GM19397 (cell line): ENCODE measurements at regions not wholly inside any gene's neighbourhood (a gene's known extent, or its start where the extent isn't known, plus 50 kb on each side); places are given as distances from the start of the nearest gene placed in this dataset.

ENCODE experiments used
- ATAC-seq: cut with Tn5 transposase; IDR thresholded peaks from one replicate; pipeline ENCODE4 v1.9.1; 2021; ENCODE audit warnings: mild to moderate bottlenecking, moderate library complexity; ENCODE audit not compliant: unreplicated experiment

DNA sequence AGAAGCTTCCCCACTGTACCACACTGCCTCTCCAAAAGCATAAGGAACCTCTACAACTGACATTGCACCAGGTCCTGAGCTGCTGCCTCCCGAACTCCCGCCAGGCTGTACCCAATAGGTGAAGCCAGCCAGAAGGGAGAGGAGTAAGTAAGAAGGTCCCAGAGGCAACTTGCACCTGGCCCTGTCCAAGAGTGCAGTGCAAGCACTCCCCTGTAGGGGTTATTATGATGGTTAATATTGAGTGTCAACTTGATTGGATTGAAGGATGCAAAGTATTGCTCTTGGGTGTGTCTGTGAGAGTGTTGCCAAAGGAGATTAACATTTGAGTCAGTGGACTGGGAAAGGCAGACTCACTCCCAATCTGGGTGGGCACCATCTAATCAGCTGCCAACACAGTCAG lies 879.3 kb upstream of the SLIT2 start:
- no peak for ATAC-seq

DNA sequence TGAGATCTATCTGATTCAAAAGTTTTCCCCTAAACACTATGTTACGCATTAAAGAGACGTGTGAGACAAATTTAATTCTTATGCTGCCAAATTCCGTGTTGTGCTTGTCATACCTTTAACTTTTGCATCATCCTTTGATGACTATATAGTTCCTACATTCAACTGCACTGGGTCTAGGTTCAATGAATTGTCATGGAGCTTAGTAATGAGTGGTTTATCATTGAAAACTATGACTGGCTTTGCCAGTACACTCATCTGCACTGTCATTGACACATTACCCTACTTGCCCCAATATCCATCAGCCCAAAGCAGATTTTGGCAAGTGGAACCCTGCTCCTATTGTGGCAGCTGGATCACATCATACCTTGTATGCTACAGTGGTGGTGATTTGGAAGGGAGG lies 882.9 kb upstream of the SLIT2 start:
- no peak for ATAC-seq

DNA sequence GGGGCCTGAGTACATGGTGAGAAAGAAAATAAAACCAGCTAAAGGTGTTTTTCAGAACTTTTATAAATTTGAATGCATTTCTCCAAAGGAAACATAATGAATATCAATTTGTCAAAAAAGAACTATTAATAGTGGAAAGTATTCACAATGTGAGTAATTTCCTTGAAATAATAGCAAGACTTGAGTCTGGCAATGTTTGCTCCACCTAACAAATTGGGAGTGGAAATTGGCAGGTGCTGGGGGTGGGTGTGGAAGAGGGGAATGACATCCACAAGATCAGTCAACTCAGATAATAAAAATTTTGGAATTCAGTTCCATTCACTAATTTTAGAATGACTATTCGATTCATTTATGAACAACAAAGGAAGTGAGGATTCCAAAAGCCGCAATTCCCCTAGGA lies 884.8 kb upstream of the SLIT2 start:
- no peak for ATAC-seq

DNA sequence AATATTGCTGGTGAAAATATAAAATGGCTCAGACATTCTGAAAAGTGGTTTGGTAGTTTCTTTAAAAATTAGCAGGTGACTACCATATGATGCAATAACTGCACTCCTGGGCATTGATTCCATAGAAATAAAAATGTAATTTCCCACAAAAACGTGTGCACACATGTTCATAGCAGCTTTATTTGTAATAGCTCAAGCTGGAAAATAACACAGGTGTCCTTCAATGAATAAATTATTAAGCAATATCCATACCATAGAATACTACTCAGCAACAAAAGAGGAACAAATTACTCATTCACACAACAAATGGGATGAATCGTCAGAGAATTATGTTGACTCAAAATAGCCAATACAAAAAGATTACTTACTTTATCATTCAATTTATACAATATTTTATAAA lies 893.7 kb upstream of the SLIT2 start:
- ATAC-seq: no peak

- no peak for ATAC-seq
Observed at GRCh38 chr4:19349416-19349815, 902.3 kb upstream of the SLIT2 start.

- no peak for ATAC-seq
Observed at GRCh38 chr4:19348746-19349145, 903.0 kb upstream of the SLIT2 start.

GRCh38 chr4:19346636-19347035 lies 905.1 kb upstream of the SLIT2 start:
- no peak for ATAC-seq

- ATAC-seq: no peak
Observed at GRCh38 chr4:19329631-19330030, 922.1 kb upstream of the SLIT2 start.

DNA sequence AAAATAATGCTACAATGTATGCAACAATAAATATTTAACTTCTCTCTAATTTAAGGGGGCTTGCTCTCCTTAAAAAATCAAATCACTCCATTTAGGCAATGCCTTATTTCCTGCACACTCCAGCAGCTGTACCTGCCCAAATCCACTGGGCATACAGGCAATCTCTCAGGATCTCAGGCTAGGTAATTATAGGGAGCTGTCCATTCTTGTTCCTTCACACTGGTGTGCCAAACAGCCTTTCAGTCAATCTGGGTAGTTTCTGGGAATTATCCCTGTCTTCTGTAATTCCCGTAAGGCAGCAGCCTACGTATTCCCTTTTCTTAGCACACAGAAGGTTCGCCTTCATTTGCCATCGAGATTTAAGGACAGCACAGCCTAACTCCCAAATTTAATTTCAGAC lies 922.6 kb upstream of the SLIT2 start:
- ATAC-seq: no peak

- ATAC-seq: no peak
Observed at GRCh38 chr4:19327364-19327763, 924.3 kb upstream of the SLIT2 start.

DNA sequence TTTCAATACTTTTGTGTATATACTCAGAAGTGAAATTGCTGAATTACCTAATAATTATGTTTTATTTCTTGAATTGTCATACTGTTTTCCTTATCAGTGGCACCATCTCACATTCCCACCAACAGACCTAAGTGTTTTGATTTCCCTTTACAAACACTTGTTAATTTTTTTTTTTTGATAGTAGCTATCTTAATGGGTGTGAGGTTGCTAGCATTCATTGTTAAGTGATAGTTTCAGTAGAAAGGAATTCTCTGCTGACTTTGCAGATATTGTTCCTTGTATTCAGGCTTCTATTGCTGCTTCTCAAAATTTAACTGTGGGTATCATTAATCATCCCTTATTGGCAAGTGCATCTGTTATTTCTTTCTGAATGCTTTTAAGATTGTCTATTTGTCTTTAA lies 927.5 kb upstream of the SLIT2 start:
- ATAC-seq: no peak

- ATAC-seq: no peak
Observed at GRCh38 chr4:19319607-19320006, 932.1 kb upstream of the SLIT2 start.

GRCh38 chr4:19317377-19317776 lies 934.3 kb upstream of the SLIT2 start:
- no peak for ATAC-seq

DNA sequence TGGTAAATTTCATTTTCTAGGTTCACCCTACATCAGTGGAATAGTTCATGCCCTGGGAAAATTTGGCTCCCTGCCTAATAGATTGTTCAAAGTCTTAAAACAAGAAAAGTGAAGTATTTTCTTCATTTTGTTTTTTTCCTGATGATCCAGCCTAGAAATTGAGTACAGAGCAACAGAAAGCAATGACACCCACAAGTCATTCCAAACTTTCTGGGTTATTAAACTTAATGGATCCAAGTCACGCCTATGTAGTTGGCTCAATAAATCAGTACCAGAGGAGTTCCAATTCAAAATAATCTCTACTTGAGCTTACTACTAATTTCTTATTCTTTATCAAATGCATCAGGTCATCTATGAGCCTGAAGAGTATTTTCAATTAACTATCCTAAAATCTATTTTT lies 937.6 kb upstream of the SLIT2 start:
- ATAC-seq: no peak

DNA sequence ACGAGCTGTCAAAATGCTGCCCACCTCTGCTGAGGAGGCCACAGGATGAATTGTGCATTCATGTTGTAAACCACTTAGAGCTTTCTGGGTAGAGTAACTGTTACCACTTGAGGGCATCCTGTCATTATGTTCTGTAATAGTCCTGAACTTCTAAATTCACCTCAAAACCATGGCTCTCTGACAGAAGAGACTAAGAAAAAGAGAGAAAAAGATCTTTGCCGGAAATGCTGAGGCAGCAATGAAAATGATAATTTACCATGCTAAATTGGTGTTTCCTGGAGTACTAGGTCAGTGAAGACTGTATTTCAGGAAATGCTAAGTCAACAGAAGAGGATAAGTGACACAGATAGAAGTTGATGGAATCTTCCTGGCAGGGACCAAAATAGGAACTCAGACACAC lies 942.3 kb upstream of the SLIT2 start:
- ATAC-seq: no peak

- no peak for ATAC-seq
Observed at GRCh38 chr4:19304028-19304427, 947.7 kb upstream of the SLIT2 start.

DNA sequence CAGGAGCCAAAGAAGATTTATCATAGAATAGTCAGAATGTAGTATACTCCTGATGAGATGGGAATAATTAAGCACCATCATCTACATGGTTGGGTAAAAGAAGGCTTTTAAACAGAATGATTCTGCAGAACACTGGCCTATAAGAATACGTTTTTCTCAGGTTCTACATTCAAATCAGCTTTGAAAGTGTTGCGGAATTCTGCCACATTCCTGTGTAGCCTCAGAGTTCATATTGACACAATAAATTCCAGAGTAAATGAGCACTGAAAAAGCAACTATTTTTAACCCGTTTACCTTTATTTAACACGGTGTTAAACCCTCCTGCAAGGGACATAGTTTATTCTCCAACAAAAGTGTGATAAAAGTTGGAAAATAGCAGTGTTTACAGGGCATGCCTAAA lies 950.2 kb upstream of the SLIT2 start:
- no peak for ATAC-seq

- no peak for ATAC-seq
Observed at GRCh38 chr4:19300213-19300612, 951.5 kb upstream of the SLIT2 start.

- ATAC-seq: no peak
Observed at GRCh38 chr4:19298998-19299397, 952.7 kb upstream of the SLIT2 start.

- no peak for ATAC-seq
Observed at GRCh38 chr4:19293781-19294180, 957.9 kb upstream of the SLIT2 start.

- ATAC-seq: no peak
Observed at GRCh38 chr4:19293080-19293479, 958.6 kb upstream of the SLIT2 start.

- ATAC-seq: no peak
Observed at GRCh38 chr4:19286924-19287323, 964.8 kb upstream of the SLIT2 start.

DNA sequence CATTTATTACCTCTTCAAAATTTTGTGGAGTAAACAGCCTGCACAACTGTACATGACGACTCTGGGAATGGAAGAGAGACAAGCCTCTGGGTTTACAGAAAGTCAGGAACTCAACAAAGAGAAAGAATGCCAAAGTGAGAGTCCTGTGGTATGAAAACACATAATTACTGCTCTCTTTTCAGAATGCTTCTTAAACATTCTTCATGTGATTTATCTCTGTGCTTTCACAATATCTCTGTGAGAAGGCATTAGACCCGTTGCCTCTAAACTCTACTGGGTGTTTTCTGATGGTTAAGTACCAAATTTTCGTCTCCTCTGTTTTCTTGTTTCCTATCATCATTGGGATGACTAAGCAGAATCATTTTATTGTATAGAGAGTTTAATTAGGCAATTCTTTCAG lies 966.6 kb upstream of the SLIT2 start:
- ATAC-seq: no peak

GRCh38 chr4:19278665-19279064 lies 973.0 kb upstream of the SLIT2 start:
- ATAC-seq: no peak
